Stimulated activated CD4-positive, alpha-beta T cell treated with anti-CD3 and anti-CD28 coated beads, Interleukin-1b, Interleukin-23, amount 100 ng/mL, for 1 hour (primary cell): ENCODE measurements at regions not wholly inside any gene's neighbourhood (a gene's known extent, or its start where the extent isn't known, plus 50 kb on each side); places are given as distances from the start of the nearest gene placed in this dataset.
"Not testable (repeated sequence)": the region's sequence is repeated elsewhere in the genome, so short reads cannot be mapped to it uniquely, and the experiment has no call there.

ENCODE experiments used
- DNase-seq, 2 donors: peaks; one replicate each; pipeline ENCODE4 v3.0.0-alpha.2; 2020; ENCODE audit warnings: low read depth in 2 of 2

DNA sequence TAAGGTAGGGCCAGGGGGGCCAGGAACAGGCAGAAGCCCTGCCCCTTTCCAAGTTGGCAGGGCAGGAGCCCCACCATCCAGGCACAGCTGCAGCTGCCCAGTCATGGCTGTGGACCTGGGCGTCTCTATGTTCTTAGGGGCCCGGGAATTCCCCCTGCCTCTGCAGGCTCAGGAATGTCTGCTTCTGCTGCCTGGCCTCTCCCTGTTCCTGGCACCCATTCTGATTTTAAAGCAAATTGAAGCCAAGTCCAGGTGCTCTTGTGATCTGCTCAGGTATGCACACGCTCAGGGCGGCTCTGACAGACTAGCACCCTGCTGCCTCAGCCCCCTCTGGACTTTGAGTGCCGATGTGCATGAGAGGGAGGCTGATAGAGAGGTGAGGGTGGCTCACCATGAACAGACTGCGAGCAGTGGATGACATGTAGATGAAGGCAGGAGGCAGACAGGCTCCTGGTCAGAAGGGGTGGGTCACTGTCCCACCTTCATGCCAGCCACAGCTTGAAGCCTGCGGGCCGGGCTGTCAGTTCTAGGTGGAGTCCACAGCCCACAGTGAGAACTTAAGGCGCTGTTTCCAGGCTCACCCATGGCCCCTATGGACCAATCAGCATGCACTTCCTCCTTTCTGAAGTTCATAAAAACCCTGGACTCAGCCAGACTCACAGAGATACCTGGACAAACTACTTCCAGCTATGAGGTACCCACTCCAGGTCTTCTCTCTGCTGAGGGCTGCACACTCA, 747.8 kb upstream of the GBE1 start:
- no peak for DNase-seq

DNA sequence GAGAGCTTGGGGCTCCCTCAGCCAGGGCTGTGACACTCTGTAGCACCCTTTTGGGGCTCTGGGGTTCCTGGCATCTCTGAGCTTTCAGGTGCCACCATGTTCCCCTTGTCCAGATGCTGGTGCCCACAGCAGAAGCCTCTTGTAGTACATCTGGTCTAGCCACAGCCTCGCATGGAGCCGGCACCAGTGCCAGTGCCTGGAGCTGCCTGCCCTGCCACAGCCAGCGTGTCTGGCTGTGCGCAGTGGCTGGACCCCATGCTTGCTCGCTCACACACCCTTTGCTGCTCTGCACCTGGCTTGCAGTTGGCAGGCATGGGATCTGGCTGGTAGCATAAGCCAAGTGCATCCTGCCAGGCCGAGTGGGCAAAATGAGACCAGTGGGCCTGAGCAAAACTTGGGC, 744.8 kb upstream of the GBE1 start:
- no peak for DNase-seq

DNA sequence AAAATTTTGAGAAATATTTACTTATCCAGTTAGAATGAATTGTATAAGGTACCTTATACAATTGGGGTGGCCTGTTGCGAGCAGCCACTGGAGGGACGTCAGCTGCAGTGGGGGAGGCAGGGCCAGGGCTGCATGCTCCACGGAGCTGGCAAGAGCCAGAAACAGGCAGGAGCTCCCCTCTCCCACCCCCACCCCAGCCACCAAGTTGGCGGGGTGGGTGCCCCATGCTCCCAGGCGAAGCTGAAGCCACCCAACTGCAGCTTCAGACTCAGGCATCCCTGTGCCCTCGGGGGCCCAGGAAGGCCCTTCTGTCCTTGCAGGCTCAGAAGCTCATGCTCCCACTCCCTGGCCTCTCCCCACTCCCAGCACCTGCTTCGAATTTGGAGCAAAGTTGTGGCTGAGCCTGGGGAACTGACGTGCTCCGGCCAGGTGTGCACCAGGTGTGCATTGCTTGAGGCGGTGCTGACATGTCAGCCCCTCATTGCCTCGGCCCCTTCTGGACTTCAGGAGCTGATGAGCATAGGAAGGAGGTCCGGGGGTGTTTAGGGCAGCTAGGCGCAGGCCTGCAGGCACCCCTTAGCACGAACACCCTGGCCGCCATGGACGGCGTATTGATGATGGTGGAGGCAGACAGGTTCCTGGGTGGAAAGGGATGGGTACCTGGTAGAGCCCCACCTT, 743.8 kb upstream of the GBE1 start:
- DNase-seq, result no peak

DNA sequence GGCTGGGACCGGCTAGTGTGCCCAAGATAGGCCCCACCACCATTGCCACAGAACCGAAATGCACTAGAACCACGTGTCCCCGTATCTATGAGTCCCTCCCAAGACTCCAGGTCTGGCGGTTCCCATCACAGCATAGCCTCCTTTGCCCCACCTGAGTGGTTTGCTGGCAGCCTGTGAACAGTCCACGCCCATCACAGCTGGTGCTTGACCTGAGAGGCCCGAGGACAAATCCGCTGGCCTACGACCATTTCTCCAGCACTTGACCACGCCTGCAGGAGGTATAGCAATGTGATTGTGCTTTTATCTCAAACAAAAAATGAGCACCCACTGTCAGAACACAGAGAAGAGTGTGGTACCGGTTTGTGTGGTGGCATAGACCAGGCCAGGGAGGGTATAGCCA, 736.7 kb upstream of the GBE1 start:
- DNase-seq, result no peak

DNA sequence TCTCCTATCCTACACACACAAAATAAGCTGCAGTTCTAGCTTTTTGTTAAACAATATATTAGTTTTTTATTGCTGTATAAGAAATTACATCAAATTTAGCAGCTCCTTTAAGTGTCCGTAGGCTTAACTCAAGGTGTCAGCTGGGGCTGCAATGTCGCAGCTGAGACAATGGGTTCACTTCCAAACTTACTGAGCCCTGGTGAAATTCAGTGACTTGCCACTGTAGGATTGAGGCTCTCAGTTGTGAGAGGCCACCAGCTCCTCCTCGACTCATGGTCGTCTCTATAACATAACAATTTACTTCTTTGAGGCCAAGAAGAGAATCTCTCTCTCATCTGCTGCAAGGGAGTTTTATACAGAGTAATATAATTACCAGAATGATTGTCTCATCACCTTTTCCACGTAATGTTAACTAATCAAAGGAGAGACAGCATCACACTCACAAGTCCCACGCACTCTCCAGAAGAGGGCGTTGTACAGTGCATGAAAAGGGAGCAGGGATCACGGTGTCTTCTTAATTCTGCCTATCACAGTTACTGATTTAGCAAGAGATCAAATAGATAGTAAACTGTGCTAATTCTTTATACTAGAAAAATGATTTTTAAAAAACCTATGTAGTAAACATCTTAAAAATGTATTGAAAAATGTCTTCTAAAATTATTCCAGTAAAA, 735.6 kb upstream of the GBE1 start:
- DNase-seq, result no peak

DNA sequence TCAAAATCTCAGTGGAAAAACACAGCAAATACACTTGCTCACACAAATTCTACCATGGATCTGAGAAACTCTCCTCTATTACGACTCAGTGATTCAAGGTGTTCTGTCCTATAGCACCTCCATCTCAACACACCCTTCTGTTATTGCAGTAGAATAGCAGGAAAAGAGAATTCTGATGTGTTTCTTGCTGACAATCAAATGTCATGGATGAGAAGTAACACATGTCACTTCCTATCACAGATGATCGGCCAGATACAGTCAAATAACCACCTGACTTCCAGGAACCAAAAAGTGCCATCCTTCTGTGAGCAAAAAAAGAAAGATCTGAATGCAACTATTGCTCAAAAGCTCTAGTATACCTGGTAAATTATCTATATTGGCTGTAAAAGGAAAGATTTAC, 734.2 kb upstream of the GBE1 start:
- no peak for DNase-seq

DNA sequence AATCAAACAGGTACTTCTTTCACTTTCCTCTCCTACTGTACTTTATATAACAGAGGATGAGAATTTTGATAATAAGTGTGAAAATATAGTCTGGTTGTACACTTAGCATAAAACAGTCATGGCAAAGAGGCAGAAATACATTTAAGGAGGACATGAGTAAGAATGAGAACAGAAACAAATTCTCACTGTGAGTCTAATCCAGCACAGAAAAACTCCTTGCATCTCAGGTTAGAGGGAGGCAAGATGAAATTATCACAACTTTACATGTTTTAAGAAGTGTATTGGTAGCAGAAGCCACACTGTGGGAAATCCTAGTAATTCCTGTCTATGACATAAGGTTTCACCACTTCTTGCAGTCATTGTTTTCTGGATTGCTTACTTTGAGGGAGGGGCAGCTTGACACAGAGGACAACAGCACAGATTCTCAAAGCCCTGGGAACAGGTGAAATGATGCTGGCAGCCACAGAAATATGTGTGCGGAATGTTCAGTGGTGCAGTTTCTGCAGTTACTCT, 733.6 kb upstream of the GBE1 start:
- no peak for DNase-seq

DNA sequence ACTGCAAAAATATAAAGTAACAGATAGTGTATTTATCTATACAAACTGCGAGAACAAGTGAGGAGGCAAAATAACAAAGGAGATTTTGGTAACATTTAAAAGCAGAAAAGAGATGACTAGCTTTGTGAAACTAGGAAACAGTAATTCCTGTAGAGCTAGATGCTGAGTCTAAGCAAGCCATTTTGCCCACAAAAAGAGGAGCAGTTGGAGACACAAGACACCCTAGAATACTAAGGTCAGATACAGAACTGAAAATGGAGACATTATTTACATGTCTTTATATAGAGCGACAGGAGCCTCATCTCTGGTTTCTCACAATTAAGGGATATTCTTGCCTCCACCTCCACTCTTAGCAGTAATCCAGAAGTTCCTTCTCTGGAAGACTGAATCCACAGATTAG, 732.4 kb upstream of the GBE1 start:
- no peak for DNase-seq

DNA sequence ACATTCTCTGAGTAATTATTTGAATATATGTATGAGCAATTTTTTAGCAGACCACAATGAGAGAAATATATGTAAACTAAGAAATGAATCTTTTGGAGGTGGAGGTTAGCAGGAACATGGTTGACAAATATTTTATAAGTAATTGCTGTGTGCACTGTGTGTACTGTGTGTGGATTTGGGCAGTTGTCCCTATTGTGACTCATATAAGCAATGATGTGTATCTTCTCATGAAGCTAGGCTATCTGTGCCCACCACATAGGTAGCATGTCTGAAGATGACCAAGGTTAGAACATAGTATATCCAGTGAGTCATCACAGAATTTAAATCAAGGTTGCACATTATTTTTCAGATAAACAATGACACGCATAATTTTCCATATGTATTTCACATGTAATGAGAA, 713.9 kb upstream of the GBE1 start:
- no peak for DNase-seq

DNA sequence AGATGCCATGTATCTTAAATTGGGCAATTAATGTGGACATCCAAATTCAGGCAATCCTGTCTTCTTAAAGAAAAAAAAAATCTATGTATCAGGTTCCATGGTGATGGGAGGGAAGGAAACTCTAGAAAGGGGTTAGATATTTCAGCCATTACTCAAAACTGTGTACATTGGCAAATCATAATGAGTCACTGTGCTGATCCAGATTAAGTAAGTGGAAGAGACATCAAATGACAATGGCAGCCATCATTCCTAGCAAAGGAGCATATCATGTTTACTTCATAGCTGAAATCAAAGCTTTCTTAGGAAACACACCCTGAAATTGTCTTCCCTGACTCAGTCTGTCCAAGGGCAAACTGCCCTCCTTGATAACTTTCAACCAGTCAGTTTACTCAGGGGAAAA, 713.3 kb upstream of the GBE1 start:
- no peak for DNase-seq

DNA sequence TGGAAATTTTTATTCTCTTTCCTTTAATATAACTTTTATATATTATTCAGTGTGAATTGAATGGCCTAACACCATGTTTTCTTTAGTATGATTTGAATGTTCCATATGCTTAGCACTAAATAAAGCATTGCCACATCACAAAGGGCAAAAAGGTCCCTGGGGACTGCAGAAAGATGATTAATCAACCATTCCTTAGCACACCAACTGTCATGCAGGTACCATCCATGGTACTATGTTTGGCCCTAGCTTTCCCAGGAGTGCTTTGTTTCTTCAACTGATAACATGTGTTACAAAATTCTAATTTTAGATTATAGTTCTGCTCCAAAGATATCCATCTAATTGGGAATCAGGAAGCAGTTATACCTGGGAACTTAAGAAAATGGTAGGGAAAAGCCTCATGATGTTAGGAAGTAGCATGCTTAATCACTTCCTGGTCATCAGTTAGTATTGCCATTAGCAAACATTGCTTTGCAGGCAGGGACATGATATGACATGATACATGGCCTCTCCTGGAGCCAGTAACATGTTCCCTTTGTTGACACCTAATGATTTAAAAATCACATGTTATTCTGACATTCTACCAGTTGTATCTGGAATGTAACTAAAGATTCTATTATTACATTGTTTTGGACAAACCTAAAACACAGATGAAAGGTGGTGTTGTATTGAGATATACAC, 712.6 kb upstream of the GBE1 start:
- DNase-seq, result no peak

DNA sequence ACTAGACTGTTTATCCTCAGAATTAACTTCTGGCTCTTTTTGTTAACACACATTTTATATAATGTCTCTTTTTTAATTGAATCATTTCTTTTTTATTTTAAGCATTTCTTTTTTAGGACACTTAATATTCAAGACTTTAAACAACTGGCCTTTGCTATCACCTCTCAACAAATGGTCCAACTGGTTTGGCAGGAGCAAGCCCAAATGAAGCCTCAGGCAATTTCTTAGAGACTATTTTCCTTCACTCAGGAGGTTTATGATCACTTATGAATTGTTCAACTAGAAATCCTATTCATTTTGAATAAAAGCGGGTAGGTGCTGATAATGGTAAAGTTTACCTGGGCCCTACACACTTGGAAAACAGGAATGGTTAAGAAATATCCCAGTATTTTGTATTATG, 705.6 kb upstream of the GBE1 start:
- no peak for DNase-seq

DNA sequence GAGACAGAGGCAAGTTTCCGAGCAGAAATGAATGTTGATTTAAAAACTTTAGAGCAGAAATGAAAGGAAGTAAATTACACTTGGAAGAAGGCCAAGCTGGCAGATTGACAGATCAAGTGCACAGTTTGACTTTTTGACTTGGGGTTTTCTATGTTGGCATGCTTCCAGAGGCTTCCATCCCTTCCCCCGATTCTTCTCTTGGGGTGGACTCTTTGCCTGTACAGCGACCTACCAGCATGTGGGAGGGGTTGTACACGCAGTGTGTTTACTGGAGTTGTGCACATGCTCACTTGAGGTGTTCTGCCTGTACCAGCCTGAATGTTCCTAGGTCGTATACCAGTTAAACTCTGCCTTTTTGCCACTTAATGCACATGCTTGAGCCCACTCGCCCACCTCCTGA, 701.5 kb upstream of the GBE1 start:
- DNase-seq, result no peak

DNA sequence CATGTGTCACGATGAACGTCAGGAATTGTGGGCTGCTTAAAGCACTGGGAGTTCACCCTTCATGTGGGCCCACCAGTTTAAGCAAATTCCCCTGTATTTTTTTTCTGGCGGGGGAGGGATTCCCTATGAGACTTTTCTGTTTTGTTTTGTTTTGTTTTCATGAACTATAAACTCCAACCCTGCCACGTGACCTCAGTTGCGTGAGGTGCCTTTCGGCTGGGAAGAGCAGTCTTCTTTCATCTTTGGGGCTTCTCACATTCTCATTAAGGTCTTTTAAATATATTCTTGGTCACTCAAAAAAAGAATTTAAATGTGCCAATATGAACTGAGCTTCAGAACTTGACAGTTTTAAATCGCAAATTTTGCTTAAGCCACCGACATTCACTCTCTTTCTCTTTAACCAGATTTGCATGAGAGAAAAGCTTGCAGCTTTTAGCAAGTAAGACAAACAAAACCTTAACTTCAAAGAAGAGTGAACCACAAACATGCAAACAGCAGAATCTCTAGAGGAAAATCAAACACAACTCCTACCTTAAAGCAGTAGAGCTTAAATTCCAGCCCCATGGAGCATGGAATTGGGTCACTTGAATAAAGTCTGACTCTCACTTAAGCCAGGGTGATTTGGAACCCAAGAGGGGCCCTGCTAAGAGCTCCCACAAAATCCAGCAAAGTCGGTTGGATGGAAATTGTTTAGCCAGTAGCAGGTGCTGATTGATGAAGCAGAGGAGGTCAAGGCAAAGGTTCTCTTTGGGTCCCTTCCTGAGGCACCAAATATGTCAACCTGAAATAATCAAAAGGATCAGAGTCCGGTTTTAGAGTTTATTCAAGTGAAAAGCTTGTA, 699.8 kb upstream of the GBE1 start:
- no peak for DNase-seq

DNA sequence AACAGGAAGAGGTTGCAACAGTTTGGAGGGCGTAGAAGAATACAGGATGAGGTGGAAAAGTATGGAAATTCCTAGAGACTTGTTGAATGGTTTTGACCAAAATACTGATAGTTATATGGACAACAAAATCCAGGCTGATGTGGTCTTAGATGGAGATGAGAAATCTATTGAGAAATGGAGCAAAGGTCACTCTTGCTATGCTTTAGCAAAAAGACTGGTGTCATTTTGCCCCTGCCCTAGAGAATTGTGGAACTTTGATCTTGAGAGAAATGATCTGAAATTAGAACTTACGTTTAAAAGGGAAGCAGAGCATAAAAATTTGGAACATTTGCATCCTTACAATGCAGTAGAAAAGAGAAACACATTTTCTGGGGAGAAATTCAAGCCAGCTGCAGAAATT, 686.9 kb upstream of the GBE1 start:
- no peak for DNase-seq

DNA sequence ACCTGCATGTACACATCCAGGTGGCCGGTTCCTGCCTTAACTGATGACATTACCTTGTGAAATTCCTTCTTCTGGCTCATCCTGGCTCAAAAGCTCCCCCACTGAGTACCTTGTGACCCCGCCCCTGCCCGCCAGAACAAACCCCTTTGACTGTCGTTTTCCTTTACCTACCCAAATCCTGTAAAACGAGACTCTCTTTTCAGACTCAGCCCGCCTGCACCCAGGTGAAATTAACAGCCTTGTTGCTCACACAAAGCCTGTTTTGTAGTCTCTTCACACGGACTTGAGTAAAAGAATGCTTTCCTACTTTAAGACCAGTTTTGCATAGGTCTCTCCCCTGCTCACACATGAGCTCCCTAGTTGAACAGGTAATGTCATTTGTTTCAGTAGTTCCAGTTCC, 667.4 kb upstream of the GBE1 start:
- not testable (repeated sequence) for DNase-seq

DNA sequence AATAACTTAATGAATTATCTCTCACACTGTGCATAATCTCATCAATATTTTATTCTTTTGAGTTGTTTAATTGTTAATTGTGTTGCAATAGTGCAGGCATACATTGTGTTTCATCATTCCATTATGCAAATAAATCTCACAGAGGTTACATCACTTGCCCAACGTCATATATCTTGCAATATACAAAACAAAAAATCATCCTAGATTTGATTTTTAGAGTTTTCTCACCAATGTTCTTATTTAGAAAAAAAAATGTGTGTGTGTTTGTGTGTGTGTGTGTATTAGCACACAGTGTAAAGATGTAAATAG, 662.5 kb upstream of the GBE1 start:
- no peak for DNase-seq

DNA sequence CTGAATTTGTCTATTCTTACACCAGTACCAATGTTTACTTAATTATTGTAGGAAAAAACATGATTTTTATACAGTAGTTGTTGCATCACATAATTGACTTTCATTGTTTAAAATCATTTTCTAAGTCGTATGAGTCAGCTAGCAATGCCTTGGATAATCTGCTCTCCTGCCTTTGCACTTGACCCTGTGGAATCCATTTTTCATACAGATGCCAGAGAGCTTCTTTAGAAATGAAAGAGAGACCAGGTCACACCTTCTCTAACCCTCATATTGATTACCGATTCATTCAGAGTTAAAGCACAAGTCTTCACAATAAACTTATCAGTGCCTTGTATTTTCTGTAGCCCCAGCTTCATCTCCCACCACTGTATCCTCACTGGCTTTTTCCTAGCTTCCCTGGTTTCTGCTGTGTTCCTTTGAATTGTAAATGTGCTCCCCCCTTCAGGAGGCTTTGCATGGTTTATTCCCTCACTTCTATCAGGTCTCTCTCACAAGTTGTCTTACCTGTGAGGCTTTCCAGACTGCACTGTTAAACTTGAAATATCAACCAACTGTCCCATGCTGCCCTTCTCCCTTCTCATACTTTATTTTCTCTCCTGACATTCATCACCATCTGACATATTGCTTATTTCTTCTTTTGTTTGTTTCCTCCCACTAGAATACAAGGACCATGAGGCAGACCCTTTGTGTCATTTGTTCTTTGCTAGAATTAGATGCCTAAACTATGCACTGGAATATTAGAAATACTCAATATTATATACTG, 662.0 kb upstream of the GBE1 start:
- DNase-seq, result no peak

DNA sequence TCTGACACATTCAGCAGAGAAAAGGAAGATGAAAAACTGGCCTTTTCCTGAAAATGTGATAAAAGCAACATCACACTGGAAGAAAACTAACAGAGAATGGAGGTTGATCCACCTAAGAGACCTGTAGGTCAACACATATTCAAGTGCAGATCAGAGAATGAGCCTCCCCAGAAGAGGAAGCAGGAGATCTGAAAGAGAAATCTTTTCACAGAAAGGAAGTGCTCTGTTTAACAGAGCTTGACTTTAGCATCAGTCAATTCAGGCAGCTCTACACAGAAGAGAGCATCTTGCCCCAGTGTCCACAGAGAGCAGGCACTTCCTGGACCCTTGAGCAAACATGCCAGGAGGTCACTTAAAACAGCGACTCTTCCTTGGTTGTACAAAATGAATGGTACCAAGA, 655.4 kb upstream of the GBE1 start:
- no peak for DNase-seq

DNA sequence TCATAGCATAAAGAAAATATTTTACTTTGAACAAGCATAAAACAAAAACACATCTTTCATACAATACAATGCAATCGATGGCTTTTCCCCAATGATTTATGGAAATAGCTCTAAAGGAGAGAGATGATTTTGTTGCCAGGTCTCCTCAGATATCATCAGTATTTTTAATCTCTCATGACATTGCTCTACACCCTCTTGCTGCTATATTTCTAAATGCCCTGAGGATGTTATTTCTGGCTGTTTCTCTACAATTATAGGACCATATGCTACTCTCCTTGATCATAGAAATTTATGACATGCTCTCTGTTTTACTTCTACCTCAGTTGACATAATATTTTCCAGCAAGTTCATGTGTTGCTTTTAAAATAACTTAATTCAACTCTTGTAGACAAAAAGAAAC, 654.9 kb upstream of the GBE1 start:
- DNase-seq, result no peak

DNA sequence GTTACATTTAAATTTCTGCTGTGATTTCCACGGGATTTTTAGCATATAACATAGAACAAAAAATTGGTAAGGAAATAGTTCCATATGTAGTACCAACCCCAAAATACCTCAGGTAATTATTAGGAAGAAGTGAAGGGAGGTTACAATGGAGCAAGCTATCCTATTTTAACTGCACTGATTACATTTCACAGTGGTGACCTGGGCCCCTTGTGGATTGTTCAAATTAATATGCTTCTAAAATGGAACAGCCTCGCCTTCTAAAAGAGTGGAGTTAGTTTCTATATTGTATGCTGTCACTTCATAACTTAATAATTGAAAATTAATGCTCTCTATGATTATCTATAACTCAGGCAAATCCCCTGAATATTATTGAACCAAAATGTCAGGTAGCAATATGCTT, 651.7 kb upstream of the GBE1 start:
- DNase-seq, result no peak
